Parathyroid adenoma (tissue), 2 donors: ENCODE measurements at regions not wholly inside any gene's neighbourhood (a gene's known extent, or its start where the extent isn't known, plus 50 kb on each side); places are given as distances from the start of the nearest gene placed in this dataset.

Experiments used
- H2AFZ ChIP-seq: fragments of 300-600 bp; sonication (generic); one replicate; pipeline ENCODE4 v1.7.0; 2017; ENCODE audit warnings: antibody characterized with exemption, mild to moderate bottlenecking
- H3K27ac ChIP-seq: fragments of 300-600 bp; sonication (generic); one replicate; pipeline ENCODE4 v1.7.0; 2017
- H3K27me3 ChIP-seq: fragments of 300-600 bp; sonication (generic); one replicate; pipeline ENCODE4 v1.7.0; 2017; ENCODE audit warnings: low read length; ENCODE audit not compliant: control insufficient read depth, insufficient read depth
- H3K36me3 ChIP-seq: fragments of 300-600 bp; sonication (generic); one replicate; pipeline ENCODE4 v1.7.0; 2017; ENCODE audit warnings: low read length; ENCODE audit not compliant: control insufficient read depth, insufficient read depth
- H3K4me1 ChIP-seq: fragments of 300-600 bp; sonication (generic); one replicate; pipeline ENCODE4 v1.7.0; 2017; ENCODE audit warnings: control low read depth
- H3K4me2 ChIP-seq: fragments of 300-600 bp; sonication (generic); one replicate; pipeline ENCODE4 v1.7.0; 2017; ENCODE audit warnings: low read length
- H3K4me3 ChIP-seq: fragments of 300-600 bp; sonication (generic); one replicate; pipeline ENCODE4 v1.7.0; 2017; ENCODE audit warnings: low read depth, low read length
- H3K79me2 ChIP-seq: fragments of 300-600 bp; sonication (generic); one replicate; pipeline ENCODE4 v1.7.0; 2017; ENCODE audit warnings: control low read depth
- H3K9ac ChIP-seq: fragments of 300-600 bp; sonication (generic); one replicate; pipeline ENCODE4 v1.7.0; 2017; ENCODE audit warnings: mild to moderate bottlenecking
- H3K9me3 ChIP-seq: fragments of 300-600 bp; sonication (generic); one replicate; pipeline ENCODE4 v1.7.0; 2017; ENCODE audit warnings: low read length; ENCODE audit not compliant: control insufficient read depth
- CTCF ChIP-seq: fragments of 300-600 bp; sonication (generic); IDR thresholded peaks from one replicate; pipeline ENCODE4 v1.7.0; 2017; ENCODE audit warnings: antibody characterized with exemption, mild to moderate bottlenecking
- donor health status: primary hyperparathyroidism.

GRCh38 chr1:50343323-50343722, 79.9 kb downstream of the DMRTA2 start:
- H3K9ac ChIP-seq: no peak overlapping the region

GRCh38 chr1:50342525-50342924, 80.7 kb downstream of the DMRTA2 start:
- H3K4me2 ChIP-seq: no peak overlapping the region
- no peak overlapping the region for H3K27ac ChIP-seq
- H3K27me3 ChIP-seq: no peaks in the 10 kb centered on the region
- no peaks in the 10 kb centered on the region for H3K79me2 ChIP-seq
- no peak for TF ChIP-seq CTCF
- no peak overlapping the region for H3K4me3 ChIP-seq
- H3K4me1 ChIP-seq: no peaks in the 10 kb centered on the region
- H3K9ac ChIP-seq: no peak overlapping the region
- no peaks in the 10 kb centered on the region for H3K9me3 ChIP-seq
- H2AFZ ChIP-seq: no peak overlapping the region
- H3K36me3 ChIP-seq: no peaks in the 10 kb centered on the region

More at GRCh38 chr1:50343323-50343722, 79.9 kb downstream of the DMRTA2 start:
- no peak overlapping the region for H3K4me3 ChIP-seq
- H2AFZ ChIP-seq: no peak overlapping the region
- no peak overlapping the region for H3K4me2 ChIP-seq
- H3K9me3 ChIP-seq: no peaks in the 10 kb centered on the region
- no peaks in the 10 kb centered on the region for H3K4me1 ChIP-seq
- H3K27ac ChIP-seq: no peak overlapping the region
- no peaks in the 10 kb centered on the region for H3K27me3 ChIP-seq
- H3K36me3 ChIP-seq: no peaks in the 10 kb centered on the region
- H3K79me2 ChIP-seq: no peaks in the 10 kb centered on the region
- TF ChIP-seq CTCF: no peak

- Histone ChIP-seq H3K4me2 (no peak overlapping the region), H3K36me3 (no peaks in the 10 kb centered on the region), H3K9ac (no peak overlapping the region), H3K27me3 (no peaks in the 10 kb centered on the region), H3K9me3 (no peaks in the 10 kb centered on the region), H2AFZ (no peak overlapping the region), H3K4me1 (no peaks in the 10 kb centered on the region), H3K27ac (no peak overlapping the region), H3K4me3 (no peak overlapping the region), H3K79me2 (no peaks in the 10 kb centered on the region)
- TF ChIP-seq CTCF: no peak
Measured at GRCh38 chr1:50335036-50335435, 88.2 kb downstream of the DMRTA2 start.

GRCh38 chr1:50333595-50333974, 89.7 kb downstream of the DMRTA2 start:
- Histone ChIP-seq H2AFZ (peak overlapping the region; percentile 81), H3K27ac (no peak overlapping the region), H3K4me1 (no peaks in the 10 kb centered on the region), H3K27me3 (no peaks in the 10 kb centered on the region), H3K9ac (no peak overlapping the region), H3K4me2 (peak overlapping the region; percentile 78), H3K9me3 (no peaks in the 10 kb centered on the region), H3K79me2 (no peaks in the 10 kb centered on the region), H3K4me3 (peak overlapping the region; percentile 50), H3K36me3 (no peaks in the 10 kb centered on the region)
- TF ChIP-seq CTCF: peak; percentile 49

- Histone ChIP-seq H3K4me2 (peak overlapping the region; percentile 78), H3K9ac (no peak overlapping the region), H2AFZ (peak overlapping the region; percentile 81), H3K79me2 (no peaks in the 10 kb centered on the region), H3K27ac (no peak overlapping the region), H3K4me3 (peak overlapping the region; percentile 50), H3K4me1 (no peaks in the 10 kb centered on the region), H3K9me3 (no peaks in the 10 kb centered on the region), H3K36me3 (no peaks in the 10 kb centered on the region), H3K27me3 (no peaks in the 10 kb centered on the region)
- peak; percentile 68 for TF ChIP-seq CTCF
Measured at GRCh38 chr1:50332941-50333594, 90.2 kb downstream of the DMRTA2 start.
